ENCODE measurements at regions not wholly inside any gene's neighbourhood (a gene's known extent, or its start where the extent isn't known, plus 50 kb on each side); places are given as distances from the start of the nearest gene placed in this dataset.

GRCh38 chr2:75328156-75328555 is 128.8 kb upstream of the TACR1 start:
- TF ChIP-seq CTCF (IDR thresholded peaks at IDR 0.05) (no peak), POLR2AphosphoS5 (IDR thresholded peaks at IDR 0.05) (no peak)

Data from upper lobe of left lung (tissue), 4 donors.